ENCODE measurements at regions not wholly inside any gene's neighbourhood (a gene's known extent, or its start where the extent isn't known, plus 50 kb on each side); places are given as distances from the start of the nearest gene placed in this dataset.

- no peak for DNase-seq
Measured at GRCh38 chr1:228923973-228924686, 188.9 kb downstream of the RHOU start.

DNA sequence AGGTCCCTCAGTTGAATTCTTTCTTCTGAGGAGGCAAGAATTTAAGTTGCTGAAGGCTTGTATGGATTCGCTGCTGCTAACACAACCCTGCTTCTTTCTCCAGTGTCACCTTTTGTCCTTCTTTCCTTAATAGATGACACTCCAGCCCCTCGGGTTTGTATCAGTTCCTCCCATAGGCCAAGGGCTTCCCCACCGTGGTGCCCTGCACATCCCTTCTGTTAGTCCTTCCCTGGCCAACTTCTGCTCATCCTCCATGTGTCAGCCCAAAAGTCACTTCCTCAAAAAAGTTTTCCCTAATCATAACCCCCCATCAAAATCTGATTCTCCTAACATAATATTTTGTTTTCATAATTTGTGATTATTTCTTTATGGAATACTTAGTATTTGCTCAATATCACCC, 190.4 kb downstream of the RHOU start:
- DNase-seq = no peak

GRCh38 chr1:228927421-228927820, 192.1 kb downstream of the RHOU start:
- no peak for DNase-seq

GRCh38 chr1:228927946-228928898, 192.9 kb downstream of the RHOU start:
- peak; percentile 89 for DNase-seq

DNA sequence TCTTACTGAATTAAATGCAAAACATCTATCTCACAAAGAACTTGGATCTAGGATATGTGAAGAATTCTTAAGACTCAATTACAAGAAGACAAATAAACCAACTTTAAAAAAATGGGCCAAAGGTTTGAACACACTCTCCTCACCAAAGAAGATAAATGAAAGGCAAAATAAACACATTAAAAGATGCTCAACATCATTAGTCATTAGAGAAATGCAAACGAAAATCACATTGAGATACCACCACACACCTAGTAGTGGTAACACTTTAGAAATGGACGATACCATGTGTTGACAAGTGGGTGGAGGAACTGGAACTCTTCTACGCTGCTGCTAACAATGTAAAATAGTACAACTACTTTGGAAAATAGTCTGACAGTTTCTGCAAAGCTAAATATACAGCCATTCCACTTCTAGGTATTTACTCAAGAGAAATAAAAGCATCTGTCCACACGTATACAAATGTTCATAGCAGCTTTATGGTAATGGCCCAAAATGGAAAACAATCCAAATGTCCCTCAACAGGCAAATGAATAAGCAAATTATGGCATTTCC, 194.3 kb downstream of the RHOU start:
- no peak for DNase-seq

GRCh38 chr1:228930479-228930957, 195.2 kb downstream of the RHOU start:
- DNase-seq = no peak

DNA sequence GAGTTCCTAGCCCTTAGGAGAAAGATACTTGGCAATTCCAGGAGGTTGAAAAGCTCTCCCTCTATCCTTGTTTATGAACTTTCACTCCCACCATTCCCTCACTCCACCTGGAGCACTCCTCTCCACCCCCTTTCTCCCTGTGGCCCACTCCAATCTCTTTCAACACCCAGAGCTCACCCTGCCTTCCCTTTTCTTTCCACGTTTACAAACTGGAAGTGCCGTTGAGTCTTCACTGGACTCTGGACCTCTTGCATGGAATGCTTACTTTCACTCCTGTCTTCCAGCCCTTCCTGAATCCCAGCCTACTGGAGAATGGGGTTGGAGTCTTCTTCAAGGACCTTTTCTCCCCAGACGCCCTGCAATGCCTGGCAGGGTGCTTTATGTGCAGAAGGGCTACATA, 198.5 kb downstream of the RHOU start:
- DNase-seq = no peak

- no peak for DNase-seq
Measured at GRCh38 chr1:228935198-228935663, 200.0 kb downstream of the RHOU start.

- no peak for DNase-seq
Measured at GRCh38 chr1:228935855-228936727, 200.8 kb downstream of the RHOU start.

DNA sequence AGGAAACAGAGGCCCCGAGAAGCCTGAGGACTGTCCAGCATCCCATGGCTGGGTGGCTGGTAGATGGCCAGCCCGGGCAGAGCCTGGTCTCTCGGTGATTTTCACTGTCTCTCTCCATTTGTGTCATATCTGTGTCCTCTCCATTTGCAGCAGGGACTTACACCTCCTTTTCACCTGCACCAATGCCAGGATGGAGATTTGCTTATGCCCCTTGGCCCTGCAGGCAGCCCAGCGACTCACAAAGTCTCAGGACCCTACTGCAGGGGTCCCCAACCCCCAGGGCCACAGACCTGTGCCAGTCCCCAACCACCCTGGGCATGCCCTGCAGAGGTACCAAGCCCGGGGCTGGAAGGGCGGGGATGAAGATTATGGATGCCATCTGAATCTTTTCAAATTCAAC, 201.6 kb downstream of the RHOU start:
- DNase-seq = no peak

DNA sequence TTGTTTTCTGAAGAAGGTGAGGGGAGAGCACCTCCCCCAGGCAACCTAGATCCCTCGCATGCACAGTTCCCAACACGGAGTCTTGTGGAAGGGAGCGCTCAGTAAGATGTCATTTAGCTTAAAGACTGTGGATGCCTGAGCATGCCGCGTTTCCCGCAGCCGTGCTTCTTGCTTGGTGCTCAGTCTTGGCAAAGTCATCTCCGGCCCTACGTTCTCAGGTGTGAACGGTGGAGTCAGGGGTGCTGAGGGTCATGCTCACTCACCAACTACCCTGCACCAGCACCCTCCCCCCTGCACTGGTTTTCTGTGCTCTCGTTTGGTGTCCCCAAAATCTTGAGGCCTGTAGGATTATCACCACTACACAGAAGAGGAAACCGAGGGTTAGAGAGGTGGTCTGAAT, 202.1 kb downstream of the RHOU start:
- DNase-seq = no peak

DNA sequence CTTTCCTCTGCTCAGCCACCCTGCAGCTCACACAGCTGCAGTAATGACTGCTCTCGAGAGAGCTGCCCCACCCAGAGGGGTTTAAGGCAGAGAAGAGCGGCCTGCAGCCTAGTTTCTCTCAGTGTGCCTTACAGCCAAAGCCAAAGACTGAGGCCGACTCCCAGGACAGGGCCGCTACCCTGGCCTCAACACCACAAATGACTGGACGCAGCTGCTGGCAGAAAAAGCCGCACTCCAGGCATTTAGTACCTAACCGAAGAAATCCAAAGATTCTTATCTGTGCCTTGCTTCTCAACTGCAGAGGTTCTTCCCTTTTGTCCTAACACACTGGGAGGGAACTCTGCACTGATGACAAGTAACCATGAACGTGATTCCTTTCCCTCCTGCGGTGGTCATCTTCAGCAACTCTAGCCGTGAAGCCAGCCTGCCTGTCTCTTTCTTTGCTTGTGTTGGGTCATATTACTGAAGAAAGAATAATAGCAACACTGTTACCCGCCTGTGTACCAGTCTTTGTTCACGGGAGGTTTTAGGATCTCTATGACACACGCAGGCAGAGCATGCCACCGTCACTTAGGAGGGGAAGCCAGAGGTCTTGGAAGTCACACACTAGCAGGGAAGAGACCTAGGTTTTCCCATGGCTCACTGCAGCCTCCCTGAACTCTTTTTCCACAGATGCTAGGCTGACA, 202.7 kb downstream of the RHOU start:
- no peak for DNase-seq

DNA sequence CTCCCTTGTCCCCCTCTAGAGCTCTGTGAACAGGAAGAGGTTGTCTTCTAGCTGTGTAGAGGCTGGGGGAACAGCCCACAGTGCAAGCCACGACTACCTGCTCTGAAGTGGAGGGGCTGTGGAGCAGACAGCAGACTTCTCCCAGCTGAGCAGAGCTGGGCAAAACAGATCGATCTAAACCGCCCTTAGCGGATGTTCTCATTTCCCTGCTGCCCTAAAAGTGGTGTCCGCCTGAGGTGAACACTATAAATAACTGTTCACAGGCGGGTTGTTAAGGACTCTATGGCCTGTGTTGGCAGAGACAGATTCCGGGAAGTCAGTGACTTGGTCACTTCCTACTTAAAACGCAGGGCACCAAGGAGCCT, 203.2 kb downstream of the RHOU start:
- DNase-seq = no peak

DNA sequence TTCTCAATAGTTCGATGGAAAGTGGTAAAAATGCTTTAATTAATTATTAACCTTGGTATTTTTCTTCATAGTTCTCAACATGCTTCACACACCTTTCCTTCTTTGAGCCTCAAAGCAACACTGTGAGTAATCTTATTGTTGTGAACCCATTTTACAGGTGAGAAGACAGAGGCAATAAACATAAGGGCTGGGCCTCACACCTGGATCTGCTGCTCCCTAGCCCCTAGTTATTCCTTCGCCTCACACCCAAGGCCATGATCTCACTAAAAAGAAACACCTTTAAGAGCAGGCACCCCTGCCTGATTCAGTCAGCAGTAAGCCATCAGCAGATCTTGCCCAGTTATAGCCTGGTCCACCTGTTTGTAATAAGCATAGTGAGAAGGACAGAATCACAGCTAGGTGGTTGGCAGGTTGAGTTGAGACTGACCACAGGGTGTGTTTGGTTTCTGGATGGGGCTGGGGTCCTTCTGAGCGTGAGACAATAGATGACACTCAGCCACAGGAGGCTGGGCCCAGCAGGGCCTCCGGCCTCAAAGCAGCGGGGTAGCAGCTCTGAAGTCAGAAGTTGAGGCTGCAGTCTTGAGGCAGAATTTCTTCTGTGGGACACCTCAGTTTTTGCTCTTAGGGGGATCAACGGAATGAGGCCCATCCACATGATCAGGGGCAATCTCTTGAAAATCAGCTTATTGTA, 203.9 kb downstream of the RHOU start:
- no peak for DNase-seq

DNA sequence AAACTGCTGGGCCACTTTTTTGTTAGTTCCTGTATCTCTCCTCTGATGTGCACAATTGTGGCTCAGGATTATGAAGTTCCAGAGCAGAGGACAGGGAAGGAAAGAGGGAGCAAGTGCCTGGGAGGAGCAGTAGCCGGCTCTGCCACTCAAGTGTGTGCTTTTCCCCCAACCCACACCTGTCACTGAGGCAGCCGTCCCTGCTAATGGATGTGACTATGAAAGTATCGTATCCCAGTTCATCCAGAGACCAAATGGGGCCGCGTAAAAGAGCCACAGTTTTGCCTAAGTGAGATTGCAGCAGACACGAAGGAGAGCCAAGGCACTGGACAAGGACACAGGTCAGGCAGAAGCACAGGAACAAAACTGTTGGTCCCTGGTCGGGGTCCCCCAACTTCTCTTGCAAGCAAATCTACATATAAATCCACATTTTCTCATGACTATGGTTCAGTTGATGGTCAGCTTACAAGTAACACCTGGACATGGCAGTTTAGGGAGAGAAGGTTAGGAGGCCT, 204.7 kb downstream of the RHOU start:
- no peak for DNase-seq

- DNase-seq = no peak
Measured at GRCh38 chr1:228940526-228940925, 205.2 kb downstream of the RHOU start.

DNA sequence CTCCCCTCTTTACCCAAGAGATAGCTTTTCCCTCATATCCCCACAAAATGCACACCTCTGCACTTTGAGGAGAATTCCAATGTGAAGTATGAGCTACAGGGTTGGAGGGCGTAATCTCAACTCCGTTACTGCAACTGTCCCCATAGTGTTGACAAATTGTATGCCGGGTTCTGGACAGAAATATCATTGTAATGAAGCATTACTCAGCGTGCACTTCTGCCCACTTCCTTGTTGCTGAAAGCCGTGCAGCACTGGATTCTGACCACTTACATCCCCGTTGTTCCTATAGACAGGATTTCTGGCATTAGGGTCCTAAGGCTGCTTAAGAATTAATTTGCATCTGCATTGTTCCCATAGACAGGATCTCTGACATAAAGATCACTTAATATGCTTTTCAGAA, 205.6 kb downstream of the RHOU start:
- no peak for DNase-seq

- no peak for DNase-seq
Measured at GRCh38 chr1:228941666-228942065, 206.4 kb downstream of the RHOU start.

DNA sequence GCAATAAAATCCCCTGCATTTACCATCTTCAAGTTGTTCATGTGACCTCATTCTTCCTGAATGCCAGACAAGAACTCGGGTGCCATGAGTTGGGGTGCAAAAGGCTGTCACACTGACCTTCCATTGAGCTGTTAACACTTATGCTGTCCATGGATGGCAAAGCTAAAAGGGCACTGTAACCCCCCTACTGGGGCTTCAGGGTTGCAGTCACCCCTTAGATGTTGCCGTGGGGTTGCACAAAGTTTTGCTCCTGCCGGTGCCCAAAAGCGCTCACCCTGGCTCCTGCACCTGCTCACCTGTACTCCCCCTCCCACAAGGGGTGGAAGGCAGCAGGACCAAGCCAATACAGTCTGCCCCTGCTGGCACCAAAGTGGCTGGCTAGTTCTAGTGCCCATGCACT, 208.2 kb downstream of the RHOU start:
- no peak for DNase-seq

- DNase-seq = no peak
Measured at GRCh38 chr1:228944296-228944695, 209.0 kb downstream of the RHOU start.

DNA sequence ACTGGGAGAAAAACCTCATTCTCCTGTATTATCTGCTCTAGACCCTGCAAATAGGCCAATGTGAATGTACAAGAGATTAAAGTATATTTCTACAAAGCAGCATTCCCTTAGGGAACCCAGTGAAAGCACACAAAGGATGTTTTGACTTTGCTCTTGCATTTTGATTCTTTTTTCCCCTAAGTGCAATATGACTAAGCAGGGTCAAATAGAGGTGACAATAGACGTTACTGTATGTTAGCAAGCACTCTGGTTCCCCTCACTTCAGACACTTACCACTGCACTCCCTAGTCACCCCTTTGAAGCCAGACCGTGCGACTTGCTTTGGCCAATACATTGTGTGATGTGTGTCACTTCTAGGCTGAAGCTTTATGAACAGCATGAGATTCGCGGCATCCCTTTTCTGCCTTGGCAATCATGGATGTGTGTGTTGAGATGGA, 209.7 kb downstream of the RHOU start:
- DNase-seq = peak; percentile 8
